ENCODE measurements at regions not wholly inside any gene's neighbourhood (a gene's known extent, or its start where the extent isn't known, plus 50 kb on each side); places are given as distances from the start of the nearest gene placed in this dataset.
A peak's percentile ranks its signal among the peaks of the same experiment; 100 is the strongest.

DNA sequence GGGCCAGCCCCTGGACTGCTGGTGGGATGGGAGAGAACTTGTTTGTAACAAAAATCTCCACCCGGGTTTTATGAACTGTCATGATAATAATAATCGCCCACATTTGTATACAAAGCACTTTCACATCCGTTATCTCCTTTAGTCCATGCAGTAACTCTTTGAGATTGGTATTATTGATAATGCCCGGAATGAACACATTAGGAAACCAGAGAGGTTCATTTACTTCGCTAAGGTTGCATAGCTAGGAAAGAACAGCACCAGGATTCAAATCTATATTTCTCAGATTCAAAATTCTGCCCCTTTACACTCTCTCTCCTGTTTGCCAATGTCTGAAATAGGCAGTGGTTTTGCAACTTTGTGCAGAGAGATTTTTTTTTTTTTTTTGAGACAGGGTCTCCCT is 131.4 kb downstream of the FOXD2 start:
- DNase-seq (ENCODE audit: low spot score): no peak
- in situ Hi-C loops (cut with HindIII; ENCODE audit: low sequenced_read_pairs): no loop called here

DNA sequence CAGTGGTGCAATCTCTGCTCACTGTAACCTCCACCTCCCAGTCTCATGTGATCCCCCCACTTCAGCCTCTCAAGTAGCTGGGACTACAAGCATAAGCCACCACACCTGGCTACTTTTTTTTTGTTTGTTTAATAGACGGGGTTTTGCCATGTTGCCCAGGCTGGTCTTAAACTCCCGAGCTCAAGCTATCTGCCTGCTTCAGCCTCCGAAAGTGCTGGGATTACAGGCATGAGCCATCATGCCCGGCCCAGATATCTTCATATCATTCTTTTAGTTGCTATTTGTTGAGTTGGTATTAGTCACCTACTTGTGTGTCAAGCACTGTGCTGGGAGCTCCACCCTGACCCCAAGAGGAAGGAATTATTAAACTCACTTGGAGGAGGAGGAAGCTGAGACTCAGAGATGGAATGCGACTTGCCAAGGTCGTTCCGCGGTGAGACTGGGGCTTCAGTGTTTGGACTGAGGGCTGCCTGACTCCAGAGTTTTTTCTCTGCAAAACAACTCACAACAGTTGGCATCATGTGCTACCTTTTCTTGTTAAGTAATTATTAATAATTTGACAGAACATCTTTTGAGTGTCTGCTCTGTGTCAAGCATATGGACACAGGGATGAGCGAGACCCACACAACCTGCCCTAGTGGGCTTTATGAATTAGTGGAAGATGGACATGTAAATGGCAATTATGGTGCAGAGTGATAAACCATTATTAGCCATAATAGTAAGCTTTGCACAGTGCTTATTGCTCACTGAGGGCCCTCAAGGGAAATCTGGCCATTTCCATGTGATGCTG is 132.0 kb downstream of the FOXD2 start:
- in situ Hi-C loops (cut with HindIII; ENCODE audit: low sequenced_read_pairs): no loop called here
- peak; percentile 5 for DNase-seq (ENCODE audit: low spot score)

DNA sequence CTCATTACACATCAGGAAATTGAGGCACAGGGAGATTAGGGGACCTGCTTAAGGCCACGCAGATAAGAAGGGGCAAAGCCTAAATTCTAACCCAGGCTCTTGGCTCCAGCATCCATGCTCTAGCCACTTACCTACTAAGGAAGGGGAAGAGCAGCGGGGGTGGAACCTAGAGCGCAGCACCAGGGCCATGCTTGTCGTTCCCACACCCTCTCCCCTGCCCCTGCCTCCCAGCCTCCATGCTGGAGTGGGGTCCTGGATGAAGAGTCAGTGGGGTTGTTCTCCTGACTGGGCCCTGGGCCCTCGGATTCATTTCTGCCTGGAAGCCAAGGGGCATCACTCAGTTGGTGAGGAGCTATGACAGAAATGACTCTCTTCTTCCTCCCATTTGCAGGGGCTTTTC is 133.3 kb downstream of the FOXD2 start:
- DNase-seq (ENCODE audit: low spot score): no peak
- in situ Hi-C loops (cut with HindIII; ENCODE audit: low sequenced_read_pairs): no loop called here

DNA sequence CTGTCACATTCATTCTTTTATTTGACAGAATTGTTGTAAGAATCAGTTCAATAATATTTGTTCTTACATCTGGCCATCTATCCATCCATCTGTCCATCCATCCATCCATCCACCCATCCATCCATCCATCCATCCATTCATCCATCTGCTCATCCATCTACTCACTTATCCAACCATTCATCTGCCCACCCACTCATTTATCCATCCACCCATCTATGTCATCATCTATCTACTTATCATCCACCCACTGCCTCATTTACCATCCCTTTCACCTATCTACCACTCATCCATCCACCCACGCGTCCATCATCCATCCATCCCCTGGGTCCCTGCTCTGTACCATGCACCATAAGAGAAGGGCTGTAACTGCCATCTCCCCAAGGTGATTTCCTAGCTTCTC is 134.1 kb downstream of the FOXD2 start:
- DNase-seq (ENCODE audit: low spot score): no peak
- in situ Hi-C loops (cut with HindIII; ENCODE audit: low sequenced_read_pairs): no loop called here

DNA sequence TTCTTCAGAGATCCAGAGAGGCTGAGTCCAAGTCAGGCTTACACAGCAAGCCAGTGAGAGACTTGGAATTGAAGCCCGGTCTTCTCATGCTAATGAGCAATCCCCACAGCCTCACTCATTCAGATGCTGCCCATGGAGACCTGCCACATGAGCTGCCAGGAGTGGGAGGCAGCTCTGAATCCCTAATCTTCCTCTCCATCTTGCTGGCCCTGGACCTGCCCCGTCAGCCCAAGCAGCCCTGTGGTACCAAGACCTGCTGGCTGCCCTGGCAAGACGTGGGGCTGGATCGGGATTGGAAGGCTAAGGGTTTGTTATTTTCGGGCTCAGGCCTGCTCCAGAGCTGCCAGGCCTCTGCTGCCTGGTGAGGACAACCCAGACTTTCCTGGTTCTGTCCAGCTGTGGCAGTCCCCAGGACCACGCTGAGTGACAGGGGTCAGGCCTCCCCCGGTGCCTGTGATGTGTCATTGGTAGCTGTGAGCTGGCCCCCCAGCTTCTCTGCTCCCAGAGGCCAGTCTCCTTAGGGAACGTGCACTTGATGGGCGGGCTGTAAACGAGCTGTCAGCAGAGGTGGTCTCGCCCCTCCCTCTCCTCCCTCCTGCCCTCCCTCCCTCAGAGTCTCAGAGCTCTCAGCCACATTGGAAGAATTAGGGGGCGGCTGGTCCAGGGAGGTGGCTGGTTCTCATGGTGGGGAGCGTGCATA is 135.0 kb downstream of the FOXD2 start:
- peak; percentile 38 for DNase-seq (ENCODE audit: low spot score)
- in situ Hi-C loops (cut with HindIII; ENCODE audit: low sequenced_read_pairs): no loop called here

DNA sequence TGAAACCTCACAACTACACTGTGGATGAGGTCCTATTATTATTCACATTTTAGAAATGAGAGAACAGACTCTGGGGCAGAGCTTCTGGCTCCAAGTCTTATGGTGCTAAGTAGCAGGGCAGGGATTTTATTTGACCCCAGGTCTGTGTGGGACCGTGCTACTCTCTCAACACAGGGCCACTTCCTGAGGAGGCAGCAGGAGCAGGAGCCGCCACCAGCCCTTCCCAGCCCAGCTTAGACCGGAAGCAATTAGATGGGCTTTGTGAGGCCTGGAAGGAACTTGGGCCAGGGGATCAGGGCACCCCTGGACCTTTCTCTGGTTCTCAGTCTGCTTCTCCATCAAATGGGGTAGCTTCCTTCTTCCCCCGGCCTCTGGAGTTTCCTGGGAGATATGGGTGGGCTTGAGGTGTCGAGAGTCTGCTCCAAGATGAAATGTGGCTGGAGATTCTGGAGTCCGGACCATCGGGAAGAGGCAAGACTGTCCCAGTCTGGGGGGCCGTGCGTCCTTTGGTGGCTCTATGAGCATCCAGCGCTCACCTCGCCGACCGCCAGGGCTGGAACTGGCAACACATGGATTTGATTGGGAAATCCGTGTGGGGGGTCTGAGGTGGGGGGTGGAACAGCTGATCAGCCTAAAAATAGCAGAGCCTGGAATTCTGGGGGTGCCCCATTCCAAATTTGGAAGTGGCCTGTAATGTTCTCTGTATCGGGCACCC is 136.8 kb downstream of the FOXD2 start:
- in situ Hi-C loops (cut with HindIII; ENCODE audit: low sequenced_read_pairs): no loop called here
- DNase-seq (ENCODE audit: low spot score): no peak

DNA sequence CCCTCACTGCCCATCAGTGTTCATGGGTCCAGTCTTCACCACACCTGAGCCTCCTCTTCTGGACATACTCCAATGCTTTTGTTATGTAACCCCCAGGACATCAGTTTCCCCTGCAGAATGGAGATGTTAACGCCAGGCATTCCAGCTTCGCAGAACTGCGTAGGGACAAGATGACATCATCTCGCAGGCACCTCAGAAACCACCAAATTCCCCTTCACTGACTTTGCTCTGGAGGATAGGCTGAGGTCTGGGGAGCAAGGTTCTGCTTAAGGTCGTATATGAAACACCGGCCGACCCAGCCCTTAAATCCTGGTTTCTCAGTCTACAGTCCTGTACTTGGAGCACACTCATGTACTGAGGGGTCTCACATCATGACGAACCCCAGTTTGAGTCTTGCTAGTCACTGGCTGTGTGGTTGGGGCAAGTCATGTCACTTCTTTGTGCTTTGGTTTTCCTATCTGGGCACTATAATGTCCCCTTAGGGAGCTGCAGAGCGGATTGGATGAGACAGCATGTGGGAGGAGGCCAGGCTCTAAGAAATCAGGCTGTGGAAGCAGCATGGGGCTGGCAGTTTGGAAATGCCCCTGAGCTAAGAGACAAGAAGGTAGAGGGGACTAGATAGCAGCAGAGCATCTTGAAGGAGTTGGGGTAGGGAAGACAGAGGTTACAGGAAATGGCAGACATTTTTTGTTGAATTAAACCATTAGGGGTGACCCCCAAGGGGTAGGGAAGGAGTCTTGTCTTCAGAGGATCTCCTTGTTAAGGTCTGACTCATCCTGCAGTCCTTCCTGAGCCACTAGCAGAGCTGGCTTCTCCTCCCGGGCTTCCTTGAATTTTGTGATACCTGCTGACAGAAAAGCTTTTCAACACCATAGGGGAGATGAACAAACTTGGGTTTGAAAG is 138.3 kb downstream of the FOXD2 start:
- no peak for DNase-seq (ENCODE audit: low spot score)

DNA sequence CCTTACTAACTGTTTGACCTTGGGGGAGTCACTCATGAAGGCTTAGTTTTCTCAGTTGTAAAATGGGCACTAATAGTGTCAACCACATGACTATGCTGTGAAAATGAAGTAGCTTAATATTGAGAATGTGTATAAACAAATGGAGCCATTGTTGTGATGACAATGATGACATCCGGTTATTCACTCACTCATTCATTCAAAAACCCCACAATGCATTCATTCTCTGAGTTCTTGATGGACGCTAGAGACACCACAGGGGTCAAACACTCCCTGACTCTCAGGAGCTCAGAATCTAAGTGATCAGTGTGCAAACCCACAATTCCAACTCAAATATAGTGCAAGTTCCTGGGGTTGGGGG is 138.9 kb downstream of the FOXD2 start:
- DNase-seq (ENCODE audit: low spot score): no peak
- in situ Hi-C loops (cut with HindIII; ENCODE audit: low sequenced_read_pairs): no loop called here

More for the DNA sequence above, 138.3 kb downstream of the FOXD2 start:
- in situ Hi-C loops (cut with HindIII; ENCODE audit: low sequenced_read_pairs): no loop called here

DNA sequence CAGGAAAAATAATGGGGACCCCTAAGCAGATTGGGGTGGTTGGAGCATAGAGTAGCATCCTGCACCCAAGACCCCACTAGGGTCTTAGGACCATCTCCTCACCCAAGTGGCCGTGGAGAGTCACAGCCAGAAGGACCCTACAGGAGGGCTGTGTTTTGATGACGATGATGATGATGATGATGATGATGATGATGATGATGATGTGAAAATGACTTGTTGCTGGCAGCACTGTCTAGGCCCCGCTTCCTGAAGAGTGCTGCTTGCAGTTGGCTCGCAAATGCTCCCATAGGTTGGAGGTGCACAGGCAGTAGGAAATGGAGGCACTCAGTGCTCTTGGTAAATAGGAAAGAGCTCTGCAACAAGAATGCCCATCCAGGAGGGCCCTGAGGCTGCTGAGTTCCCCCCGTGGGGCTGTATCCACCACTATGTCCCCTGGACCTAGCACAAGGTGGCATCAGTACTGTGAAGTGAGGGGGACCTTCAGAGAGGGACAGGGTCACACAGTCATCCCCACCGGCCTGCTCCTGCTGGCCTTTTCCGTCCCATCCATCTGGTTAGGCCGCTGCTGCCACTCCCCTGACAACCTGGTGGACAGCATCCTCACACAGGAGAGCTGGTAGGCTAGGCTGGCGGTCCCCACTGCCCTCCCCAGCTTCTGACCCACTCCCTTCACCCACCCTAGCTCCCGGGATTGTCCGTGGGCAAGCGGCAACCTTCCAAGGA is 139.6 kb downstream of the FOXD2 start:
- DNase-seq (ENCODE audit: low spot score): no peak
- in situ Hi-C loops (cut with HindIII; ENCODE audit: low sequenced_read_pairs): no loop called here

DNA sequence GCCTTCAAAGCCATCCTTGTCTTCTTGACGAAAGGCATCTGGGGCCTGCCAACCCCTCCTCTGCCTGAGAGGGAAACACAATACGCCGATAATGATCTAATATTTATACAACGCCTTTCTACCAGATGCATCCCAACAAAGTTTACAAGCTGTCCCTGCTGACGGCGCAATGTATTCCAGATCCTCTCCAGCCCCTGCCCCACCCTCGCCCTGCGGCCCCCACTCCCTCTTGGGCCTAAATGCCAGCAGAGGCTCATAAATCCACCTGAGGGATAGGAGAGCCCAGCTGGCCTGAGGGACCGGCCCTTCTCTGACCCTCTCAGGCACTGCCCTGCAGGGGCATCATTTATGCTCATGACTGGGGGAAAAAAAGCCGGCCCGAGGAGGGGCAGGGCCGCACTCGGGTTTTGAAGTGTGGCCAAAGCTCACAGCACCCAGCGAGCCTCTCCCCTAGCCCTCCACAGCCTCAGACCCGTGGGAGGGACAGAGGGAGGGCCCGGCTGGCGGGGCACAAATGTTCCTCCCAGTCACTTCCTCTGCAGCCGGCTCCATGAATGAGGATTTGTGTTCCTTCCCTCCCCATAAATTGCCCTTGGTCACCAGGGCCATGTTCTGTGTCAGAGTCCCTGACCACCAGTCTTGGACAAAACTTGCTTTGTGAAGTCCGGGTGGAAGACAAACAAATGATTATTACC is 140.3 kb downstream of the FOXD2 start:
- peak; percentile 6 for DNase-seq (ENCODE audit: low spot score)
- in situ Hi-C loops (cut with HindIII; ENCODE audit: low sequenced_read_pairs): no loop called here

DNA sequence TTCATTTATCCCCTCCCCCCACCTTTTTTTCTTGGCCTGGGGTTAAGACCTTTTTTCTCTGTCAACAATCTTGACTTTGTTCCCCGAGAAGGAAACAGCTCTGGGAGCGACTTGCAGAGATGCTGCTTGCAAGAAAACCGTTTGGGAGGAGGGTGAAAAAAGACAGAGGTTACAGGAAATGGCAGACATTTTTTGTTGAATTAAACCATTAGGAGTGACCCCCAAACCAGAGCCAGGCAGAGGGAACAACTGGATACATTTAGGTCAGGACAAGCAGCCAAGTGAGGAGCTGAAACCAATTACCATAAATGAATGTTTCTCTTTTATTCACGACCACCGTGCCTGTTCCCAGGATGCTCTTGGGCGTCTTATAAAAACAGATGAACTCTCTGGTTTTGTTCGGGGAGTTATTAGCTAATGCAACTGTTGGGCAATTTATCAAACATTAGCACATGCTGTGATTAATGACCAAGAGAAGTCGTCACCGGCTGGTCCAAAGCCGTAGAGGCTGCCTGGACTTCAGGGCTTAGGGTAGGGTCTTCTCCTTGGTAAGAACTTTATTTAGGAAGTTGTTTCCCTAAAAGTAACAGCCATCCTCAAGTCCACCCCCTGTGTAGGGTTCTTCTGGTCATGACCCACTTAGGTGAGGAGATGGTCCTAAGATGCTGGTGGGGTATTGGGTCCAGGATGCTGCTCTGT is 141.0 kb downstream of the FOXD2 start:
- in situ Hi-C loops (cut with HindIII; ENCODE audit: low sequenced_read_pairs): no loop called here
- peak; percentile 2 for DNase-seq (ENCODE audit: low spot score)

DNA sequence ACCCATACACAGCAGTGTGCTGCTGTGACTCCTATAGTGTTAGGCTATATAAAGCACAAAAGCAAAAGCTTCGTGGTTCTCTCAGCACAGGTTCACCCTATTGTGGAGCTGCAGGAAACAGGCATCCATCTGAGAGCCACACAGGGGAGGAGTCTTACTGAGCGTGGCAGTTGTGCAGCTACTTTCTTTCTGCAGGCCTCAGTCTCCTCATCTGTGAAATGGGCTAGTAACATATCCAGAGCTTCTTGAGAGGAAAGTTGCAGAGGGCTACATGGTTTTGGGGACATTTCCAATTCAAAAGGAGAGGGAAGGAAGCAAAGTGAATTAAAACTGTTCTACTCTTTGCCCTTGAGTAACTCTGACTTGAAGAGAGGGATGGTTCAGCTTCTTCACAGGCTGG is 142.0 kb downstream of the FOXD2 start:
- in situ Hi-C loops (cut with HindIII; ENCODE audit: low sequenced_read_pairs): no loop called here

DNA sequence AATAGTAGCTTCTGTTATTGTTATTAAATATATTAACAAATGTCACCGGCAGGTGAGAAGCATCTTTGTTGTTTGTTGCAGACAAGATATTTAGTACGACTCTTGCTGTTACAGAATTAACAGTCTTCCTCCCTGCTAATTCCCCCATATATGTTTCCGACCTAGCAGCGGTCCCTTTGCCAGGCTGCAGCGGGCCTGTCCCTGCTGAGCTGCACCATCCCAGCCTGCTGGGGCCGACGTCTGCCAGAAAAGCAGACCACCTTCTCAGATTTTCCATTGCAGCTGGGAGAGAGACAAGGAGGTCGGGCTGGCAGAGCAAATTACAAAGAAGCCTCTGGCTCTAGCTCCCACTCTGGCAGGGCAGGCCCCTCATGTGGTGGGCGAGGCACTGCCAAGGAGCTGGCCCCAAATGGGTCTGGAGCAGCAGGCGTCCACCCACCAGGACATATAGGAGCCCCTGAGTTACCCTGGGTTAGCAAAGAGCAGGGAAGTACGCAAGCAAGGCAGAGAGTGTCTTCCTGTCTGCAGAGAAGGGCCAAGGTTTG is 142.7 kb downstream of the FOXD2 start:
- DNase-seq (ENCODE audit: low spot score): no peak
- in situ Hi-C loops (cut with HindIII; ENCODE audit: low sequenced_read_pairs): no loop called here

More for the DNA sequence above, 142.0 kb downstream of the FOXD2 start:
- DNase-seq (ENCODE audit: low spot score): no peak

DNA sequence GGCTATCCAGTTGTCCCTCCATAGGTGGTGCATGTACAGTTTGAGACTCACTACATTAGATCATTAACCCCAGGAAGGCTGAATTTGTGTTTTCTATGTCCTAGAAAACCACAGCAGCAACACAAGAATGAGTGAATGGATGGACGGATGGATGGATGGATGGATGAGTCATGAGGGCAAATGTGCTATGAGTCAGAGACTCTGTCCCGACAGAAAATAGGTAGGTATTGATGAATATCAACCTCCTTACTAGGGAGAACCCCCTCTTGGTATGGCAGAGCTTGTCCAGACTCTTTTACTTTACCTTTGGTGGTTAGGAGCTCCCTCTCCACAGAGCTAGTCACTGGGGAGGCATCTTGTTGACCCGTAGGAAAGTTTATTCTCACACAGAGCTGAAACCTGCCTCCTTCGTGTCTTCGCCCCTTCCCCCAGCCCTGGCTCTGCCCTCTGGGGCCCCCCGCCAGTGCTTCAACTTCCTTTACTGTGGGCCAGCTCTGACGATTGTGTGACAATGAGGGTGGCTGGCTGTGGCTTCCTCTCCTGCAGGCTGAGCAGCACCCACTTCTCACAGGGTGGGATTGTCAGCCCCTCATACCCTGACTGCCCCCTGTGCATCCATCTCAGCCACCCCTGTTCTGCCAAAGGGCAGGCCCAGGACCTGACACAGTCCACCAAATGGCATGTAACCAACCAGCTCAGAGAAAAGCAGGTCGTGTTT is 145.2 kb downstream of the FOXD2 start:
- in situ Hi-C loops (cut with HindIII; ENCODE audit: low sequenced_read_pairs): no loop called here

DNA sequence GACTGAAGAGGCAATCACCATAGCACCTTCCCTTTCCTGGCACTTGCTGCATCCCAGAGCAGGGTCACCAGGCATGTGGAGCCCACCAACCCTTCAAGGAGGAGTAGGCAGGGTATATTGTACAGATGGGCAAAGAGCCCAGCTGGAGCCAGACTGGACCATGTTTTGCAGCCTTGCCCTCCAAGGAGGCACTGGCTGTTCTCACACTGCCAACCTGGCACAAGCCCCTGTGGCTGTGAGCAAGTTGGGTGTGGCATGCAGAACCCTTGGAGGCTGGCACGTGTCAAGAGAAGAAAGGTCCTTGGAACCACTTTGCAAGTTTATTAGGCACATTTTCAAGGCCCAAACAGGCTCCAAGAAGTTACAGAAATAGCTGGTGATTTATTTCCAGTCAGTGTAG is 146.4 kb downstream of the FOXD2 start:
- in situ Hi-C loops (cut with HindIII; ENCODE audit: low sequenced_read_pairs): no loop called here
- DNase-seq (ENCODE audit: low spot score): no peak

More for the DNA sequence above, 145.2 kb downstream of the FOXD2 start:
- no peak for DNase-seq (ENCODE audit: low spot score)

DNA sequence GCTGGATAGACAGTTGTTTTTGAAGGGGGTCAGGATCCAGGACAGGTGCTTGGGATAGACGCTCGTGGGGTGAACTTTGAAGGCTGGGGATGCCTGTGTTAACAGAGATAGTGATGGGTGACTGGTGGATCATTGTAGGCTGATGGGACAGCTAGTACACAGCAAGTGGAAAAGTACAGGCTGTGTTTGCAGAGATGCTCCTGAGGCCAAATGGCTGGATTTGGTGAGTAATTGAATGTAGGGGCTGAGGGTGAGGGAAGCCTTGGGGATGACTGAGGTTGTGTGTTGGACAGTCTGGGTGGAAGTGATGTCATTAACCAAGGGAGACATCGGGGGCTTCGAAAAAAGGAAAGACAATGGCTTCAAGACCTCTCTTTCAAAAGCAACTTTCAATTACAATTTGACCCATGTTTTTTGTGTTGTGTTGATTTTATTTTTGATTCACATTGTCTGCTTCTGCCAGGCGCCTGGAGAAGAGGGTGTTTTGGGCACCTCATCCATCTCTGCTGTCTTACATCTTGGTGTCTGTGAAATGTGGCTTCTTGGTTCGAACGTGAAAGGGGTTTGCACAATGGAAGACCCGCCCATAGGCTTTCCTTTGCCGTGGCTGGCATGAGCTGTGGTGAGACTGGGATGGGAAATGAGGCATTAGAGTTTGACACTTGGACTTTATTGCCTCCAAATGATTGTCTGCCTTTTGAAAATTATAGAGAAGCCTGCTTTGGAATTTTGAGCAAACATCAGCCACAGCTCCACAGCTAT is 147.5 kb downstream of the FOXD2 start:
- in situ Hi-C loops (cut with HindIII; ENCODE audit: low sequenced_read_pairs): no loop called here

More for the DNA sequence above, 147.5 kb downstream of the FOXD2 start:
- no peak for DNase-seq (ENCODE audit: low spot score)
